PFSK-1 (cell line): ENCODE measurements at regions not wholly inside any gene's neighbourhood (a gene's known extent, or its start where the extent isn't known, plus 50 kb on each side); places are given as distances from the start of the nearest gene placed in this dataset.

Experiments
- FOXP2 ChIP-seq: optimal IDR thresholded peaks from 2 replicates; pipeline ENCODE3; 2011; ENCODE audit warnings: borderline replicate concordance, control low read depth, inconsistent platforms; ENCODE audit not compliant: insufficient read depth; ENCODE audit errors: extremely low read length, extremely low read depth
- REST ChIP-seq, 2 experiments: IDR thresholded peaks; 2 replicates each; pipeline versions ENCODE4 v1.6.1 to v1.8.0; 2011 to 2012; ENCODE audit warnings: low read depth in 2 of 2, low read length in 2 of 2, control low read depth in 1 of 2, inconsistent platforms in 1 of 2, mild to moderate bottlenecking in 1 of 2, moderate library complexity in 1 of 2; ENCODE audit not compliant: insufficient read depth in 1 of 2
- TAF1 ChIP-seq: IDR thresholded peaks from 2 replicates; pipeline ENCODE4 v1.6.1; 2012; ENCODE audit warnings: low read length, control low read depth, borderline replicate concordance; ENCODE audit not compliant: insufficient read depth

GRCh38 chr5:164098979-164099378, 593.6 kb downstream of the MAT2B start:
- TF ChIP-seq TAF1 (no peak), FOXP2 (no peak), REST (IDR thresholded peaks at IDR 0.05; ENCODE audit: insufficient read depth in 1 of 2, low read depth in 2 of 2, low read length in 2 of 2) (no peak)
